Cardiac muscle cell (in vitro differentiated cells and primary cell): ENCODE measurements at regions not wholly inside any gene's neighbourhood (a gene's known extent, or its start where the extent isn't known, plus 50 kb on each side); places are given as distances from the start of the nearest gene placed in this dataset.

Experiments
- DNase-seq, 2 donors: peaks; one replicate each; pipeline versions ENCODE4 v3.0.0 to v3.0.0-alpha.2; 2010 to 2017; ENCODE audit warnings: low read depth in 1 of 2, low spot score in 1 of 2
- H3K27ac ChIP-seq: fragments of 200-600 bp; sonication (generic); 2 replicates; pipeline ENCODE4 v1.5.1; 2016
- H3K27me3 ChIP-seq: fragments of 200-600 bp; sonication (generic); 2 replicates; pipeline ENCODE4 v1.6.0; 2016; ENCODE audit warnings: control low read depth
- H3K36me3 ChIP-seq: fragments of 200-600 bp; sonication (generic); 2 replicates; pipeline ENCODE4 v1.5.1; 2016; ENCODE audit warnings: control low read depth
- H3K4me1 ChIP-seq: fragments of 200-600 bp; sonication (generic); 2 replicates; pipeline ENCODE4 v1.8.1; 2017; ENCODE audit warnings: low read depth, mild to moderate bottlenecking, mixed run types
- H3K4me3 ChIP-seq: fragments of 200-600 bp; sonication (generic); 2 replicates; pipeline ENCODE4 v1.5.1; 2016; ENCODE audit warnings: mild to moderate bottlenecking
- H3K9me3 ChIP-seq: fragments of 200-600 bp; sonication (generic); 2 replicates; pipeline ENCODE4 v1.5.1; 2017; ENCODE audit warnings: low read depth, mild to moderate bottlenecking, control low read depth
- CTCF ChIP-seq: IDR thresholded peaks from 2 replicates; pipeline ENCODE4 v1.5.1; 2012; ENCODE audit warnings: low read depth, mild to moderate bottlenecking, low read length

GRCh38 chr4:24229978-24230377 lies 340.1 kb upstream of the PPARGC1A start:
- TF ChIP-seq CTCF = no peak
- Histone ChIP-seq H3K27ac (no peak overlapping the region), H3K27me3 (no peaks in the 10 kb centered on the region), H3K9me3 (no peaks in the 10 kb centered on the region), H3K4me3 (no peak overlapping the region), H3K4me1 (no peaks in the 10 kb centered on the region), H3K36me3 (no peaks in the 10 kb centered on the region)
- no peak for DNase-seq

- no peaks in the 10 kb centered on the region for H3K9me3 ChIP-seq
- no peak overlapping the region for H3K27ac ChIP-seq
- H3K36me3 ChIP-seq = no peaks in the 10 kb centered on the region
- H3K4me3 ChIP-seq = no peak overlapping the region
- H3K4me1 ChIP-seq = no peaks in the 10 kb centered on the region
- no peak for TF ChIP-seq CTCF
- no peaks in the 10 kb centered on the region for H3K27me3 ChIP-seq
- DNase-seq = no peak
Measured at GRCh38 chr4:24228692-24229091, 338.8 kb upstream of the PPARGC1A start.

- no peak for DNase-seq
- Histone ChIP-seq H3K4me1 (no peaks in the 10 kb centered on the region), H3K27ac (no peak overlapping the region), H3K4me3 (no peak overlapping the region), H3K27me3 (no peaks in the 10 kb centered on the region), H3K36me3 (no peaks in the 10 kb centered on the region), H3K9me3 (no peaks in the 10 kb centered on the region)
- no peak for TF ChIP-seq CTCF
Measured at GRCh38 chr4:24226667-24227066, 336.8 kb upstream of the PPARGC1A start.

GRCh38 chr4:24226023-24226422 lies 336.2 kb upstream of the PPARGC1A start:
- H3K4me3 ChIP-seq = no peak overlapping the region
- no peaks in the 10 kb centered on the region for H3K9me3 ChIP-seq
- no peaks in the 10 kb centered on the region for H3K27me3 ChIP-seq
- no peak for DNase-seq
- no peaks in the 10 kb centered on the region for H3K36me3 ChIP-seq
- H3K4me1 ChIP-seq = no peaks in the 10 kb centered on the region
- no peak for TF ChIP-seq CTCF
- H3K27ac ChIP-seq = no peak overlapping the region

GRCh38 chr4:24224446-24224845 lies 334.6 kb upstream of the PPARGC1A start:
- TF ChIP-seq CTCF = no peak
- Histone ChIP-seq H3K4me1 (no peaks in the 10 kb centered on the region), H3K9me3 (no peaks in the 10 kb centered on the region), H3K4me3 (no peak overlapping the region), H3K27ac (no peak overlapping the region), H3K36me3 (no peaks in the 10 kb centered on the region), H3K27me3 (no peaks in the 10 kb centered on the region)
- no peak for DNase-seq

- H3K27ac ChIP-seq = peak overlapping the region; percentile 32
- H3K4me1 ChIP-seq = no peaks in the 10 kb centered on the region
- TF ChIP-seq CTCF = no peak
- H3K9me3 ChIP-seq = no peaks in the 10 kb centered on the region
- no peaks in the 10 kb centered on the region for H3K27me3 ChIP-seq
- no peak overlapping the region for H3K4me3 ChIP-seq
- peak in 1 of 2 donors; percentile 31 for DNase-seq
- no peaks in the 10 kb centered on the region for H3K36me3 ChIP-seq
Measured at GRCh38 chr4:24219209-24219608, 329.4 kb upstream of the PPARGC1A start.
